ENCODE measurements at regions not wholly inside any gene's neighbourhood (a gene's known extent, or its start where the extent isn't known, plus 50 kb on each side); places are given as distances from the start of the nearest gene placed in this dataset.
"Not testable (repeated sequence)": the region's sequence is repeated elsewhere in the genome, so short reads cannot be mapped to it uniquely, and the experiment has no call there.

- no peak overlapping the region for H3K4me3 ChIP-seq (ENCODE audit: low read depth, low read length)
- no peaks in the 10 kb centered on the region for H3K9me3 ChIP-seq (ENCODE audit: control insufficient read depth in 2 of 2, low read length in 2 of 2)
- H3K4me1 Mint-ChIP-seq = no peaks in the 10 kb centered on the region
- ATAC-seq (ENCODE audit: low read depth in 2 of 2) = no peak
- DNase-seq = no peak
- H3K27me3 ChIP-seq (ENCODE audit: control insufficient read depth, insufficient read depth, low read length) = no peaks in the 10 kb centered on the region
- H3K27ac Mint-ChIP-seq = no peak overlapping the region
- H3K36me3 Mint-ChIP-seq = no peaks in the 10 kb centered on the region
- no peak overlapping the region for H3K4me3 Mint-ChIP-seq
- no peaks in the 10 kb centered on the region for H3K4me1 ChIP-seq (ENCODE audit: control insufficient read depth, insufficient read depth, low read length, poor library complexity, severe bottlenecking)
- no peak overlapping the region for H3K27ac ChIP-seq (ENCODE audit: insufficient read depth, low read length, poor library complexity, severe bottlenecking)
- no peaks in the 10 kb centered on the region for H3K27me3 Mint-ChIP-seq
- H3K36me3 ChIP-seq (ENCODE audit: control insufficient read depth, insufficient read depth, low read length) = no peaks in the 10 kb centered on the region
- peaks cover 0 to 4% (median 0%) of the 10 kb centered on the region in 7 donors for H3K9me3 Mint-ChIP-seq
Measured at GRCh38 chr16:5188318-5188988, 90.9 kb upstream of the EEF2KMT start.

DNA sequence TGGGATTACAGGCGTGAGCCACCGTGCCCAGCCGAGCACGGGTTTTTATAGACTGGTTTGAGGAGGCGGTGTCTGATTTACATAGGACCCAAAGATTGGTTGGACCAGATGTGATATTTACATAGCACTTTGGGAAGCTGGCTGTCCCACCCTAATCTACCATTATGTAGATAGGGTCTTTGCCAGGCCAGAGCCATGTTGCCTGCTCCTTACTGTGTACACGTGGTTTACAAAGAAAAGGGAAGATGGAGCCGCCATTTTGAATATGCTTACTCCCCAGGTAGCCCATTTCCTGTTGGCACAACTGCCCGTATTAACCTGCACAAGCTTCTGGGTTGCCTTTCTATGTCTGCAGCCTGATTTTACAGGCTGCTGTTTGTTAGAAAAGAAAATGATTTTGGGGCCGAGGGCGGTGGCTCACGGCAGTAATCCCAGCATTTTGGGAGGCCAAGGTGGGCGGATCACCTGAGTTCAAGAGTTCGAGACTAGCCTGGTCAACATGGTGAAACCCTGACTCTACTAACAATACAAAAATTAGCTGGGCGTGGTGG lies 89.9 kb upstream of the EEF2KMT start:
- H3K4me3 ChIP-seq (ENCODE audit: low read depth, low read length) = no peak overlapping the region
- no peak for DNase-seq
- H3K4me1 ChIP-seq (ENCODE audit: control insufficient read depth, insufficient read depth, low read length, poor library complexity, severe bottlenecking) = no peaks in the 10 kb centered on the region
- no peak for ATAC-seq (ENCODE audit: low read depth in 2 of 2)
- no peaks in the 10 kb centered on the region for H3K4me1 Mint-ChIP-seq
- no peaks in the 10 kb centered on the region for H3K27me3 Mint-ChIP-seq
- no peaks in the 10 kb centered on the region for H3K36me3 Mint-ChIP-seq
- no peak overlapping the region for H3K27ac ChIP-seq (ENCODE audit: insufficient read depth, low read length, poor library complexity, severe bottlenecking)
- H3K27ac Mint-ChIP-seq = no peak overlapping the region
- H3K36me3 ChIP-seq (ENCODE audit: control insufficient read depth, insufficient read depth, low read length) = no peaks in the 10 kb centered on the region
- no peaks in the 10 kb centered on the region for H3K27me3 ChIP-seq (ENCODE audit: control insufficient read depth, insufficient read depth, low read length)
- H3K9me3 ChIP-seq (ENCODE audit: control insufficient read depth in 2 of 2, low read length in 2 of 2) = no peaks in the 10 kb centered on the region
- H3K4me3 Mint-ChIP-seq = no peak overlapping the region
- peaks cover 0 to 4% (median 0%) of the 10 kb centered on the region in 7 donors for H3K9me3 Mint-ChIP-seq

GRCh38 chr16:5186381-5186903 lies 88.8 kb upstream of the EEF2KMT start:
- ATAC-seq (ENCODE audit: low read depth in 2 of 2) = no peak
- no peaks in the 10 kb centered on the region for H3K4me1 ChIP-seq (ENCODE audit: control insufficient read depth, insufficient read depth, low read length, poor library complexity, severe bottlenecking)
- no peak overlapping the region for H3K4me3 ChIP-seq (ENCODE audit: low read depth, low read length)
- Mint-ChIP-seq H3K36me3 (no peaks in the 10 kb centered on the region), H3K4me3 (no peak overlapping the region), H3K27ac (no peak overlapping the region), H3K27me3 (no peaks in the 10 kb centered on the region), H3K4me1 (no peaks in the 10 kb centered on the region), H3K9me3 (peaks cover 0 to 5% (median 0%) of the 10 kb centered on the region in 7 donors)
- H3K36me3 ChIP-seq (ENCODE audit: control insufficient read depth, insufficient read depth, low read length) = no peaks in the 10 kb centered on the region
- DNase-seq = no peak
- H3K27me3 ChIP-seq (ENCODE audit: control insufficient read depth, insufficient read depth, low read length) = no peaks in the 10 kb centered on the region
- H3K9me3 ChIP-seq (ENCODE audit: control insufficient read depth in 2 of 2, low read length in 2 of 2) = no peaks in the 10 kb centered on the region
- no peak overlapping the region for H3K27ac ChIP-seq (ENCODE audit: insufficient read depth, low read length, poor library complexity, severe bottlenecking)

- no peak overlapping the region for H3K27ac Mint-ChIP-seq
- H3K9me3 Mint-ChIP-seq = peaks cover 0 to 35% (median 12%) of the 10 kb centered on the region in 7 donors
- peaks cover 0 to 17% of the 10 kb centered on the region in 2 experiments for H3K9me3 ChIP-seq (ENCODE audit: control insufficient read depth in 2 of 2, low read length in 2 of 2)
- no peaks in the 10 kb centered on the region for H3K36me3 Mint-ChIP-seq
- H3K27me3 Mint-ChIP-seq = peaks cover 4% of the 10 kb centered on the region
- no peaks in the 10 kb centered on the region for H3K4me1 Mint-ChIP-seq
- H3K27ac ChIP-seq (ENCODE audit: insufficient read depth, low read length, poor library complexity, severe bottlenecking) = no peak overlapping the region
- no peaks in the 10 kb centered on the region for H3K4me1 ChIP-seq (ENCODE audit: control insufficient read depth, insufficient read depth, low read length, poor library complexity, severe bottlenecking)
- ATAC-seq (ENCODE audit: low read depth in 2 of 2) (no peak), DNase-seq (no peak)
- H3K36me3 ChIP-seq (ENCODE audit: control insufficient read depth, insufficient read depth, low read length) = no peaks in the 10 kb centered on the region
- H3K4me3 ChIP-seq (ENCODE audit: low read depth, low read length) = no peak overlapping the region
- no peak overlapping the region for H3K4me3 Mint-ChIP-seq
- H3K27me3 ChIP-seq (ENCODE audit: control insufficient read depth, insufficient read depth, low read length) = no peaks in the 10 kb centered on the region
Measured at GRCh38 chr16:5176505-5176904, 78.9 kb upstream of the EEF2KMT start.

DNA sequence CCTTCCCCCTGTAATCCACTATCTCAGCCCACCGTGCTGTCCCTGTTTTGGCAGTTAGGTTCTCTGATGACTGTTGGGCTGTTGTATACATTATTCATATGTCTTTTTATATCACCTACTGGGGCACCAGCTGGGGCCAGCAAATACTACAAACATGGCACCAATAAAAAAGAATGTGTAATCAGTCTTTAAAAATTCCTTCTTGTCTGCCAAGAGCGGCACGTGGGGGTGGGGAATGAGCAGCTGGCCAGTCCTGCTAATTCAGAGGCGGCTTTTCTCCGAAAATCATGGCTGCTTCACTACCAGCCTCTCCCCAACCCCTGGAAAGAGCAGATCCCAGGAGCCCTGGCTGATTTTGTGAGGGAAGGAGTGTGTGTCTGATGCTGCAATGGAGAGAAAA lies 77.7 kb upstream of the EEF2KMT start:
- Histone ChIP-seq H3K27me3 (ENCODE audit: control insufficient read depth, insufficient read depth, low read length) (no peaks in the 10 kb centered on the region), H3K4me3 (ENCODE audit: low read depth, low read length) (no peak overlapping the region), H3K9me3 (ENCODE audit: control insufficient read depth in 2 of 2, low read length in 2 of 2) (peaks cover 0 to 17% of the 10 kb centered on the region in 2 experiments), H3K27ac (ENCODE audit: insufficient read depth, low read length, poor library complexity, severe bottlenecking) (no peak overlapping the region), H3K36me3 (ENCODE audit: control insufficient read depth, insufficient read depth, low read length) (no peaks in the 10 kb centered on the region), H3K4me1 (ENCODE audit: control insufficient read depth, insufficient read depth, low read length, poor library complexity, severe bottlenecking) (no peaks in the 10 kb centered on the region)
- no peak for DNase-seq
- H3K27me3 Mint-ChIP-seq = peaks cover 4% of the 10 kb centered on the region
- H3K36me3 Mint-ChIP-seq = no peaks in the 10 kb centered on the region
- no peak overlapping the region for H3K27ac Mint-ChIP-seq
- H3K4me3 Mint-ChIP-seq = no peak overlapping the region
- H3K4me1 Mint-ChIP-seq = no peaks in the 10 kb centered on the region
- ATAC-seq (ENCODE audit: low read depth in 2 of 2) = no peak
- peaks cover 0 to 35% (median 12%) of the 10 kb centered on the region in 7 donors for H3K9me3 Mint-ChIP-seq

- Mint-ChIP-seq H3K9me3 (peaks cover 0 to 6% (median 0%) of the 10 kb centered on the region in 7 donors), H3K36me3 (no peaks in the 10 kb centered on the region), H3K4me3 (no peak overlapping the region), H3K27ac (no peak overlapping the region), H3K27me3 (peaks cover 14% of the 10 kb centered on the region), H3K4me1 (no peaks in the 10 kb centered on the region)
- ATAC-seq (ENCODE audit: low read depth in 2 of 2) = no peak
- no peak overlapping the region for H3K4me3 ChIP-seq (ENCODE audit: low read depth, low read length)
- H3K27me3 ChIP-seq (ENCODE audit: control insufficient read depth, insufficient read depth, low read length) = no peaks in the 10 kb centered on the region
- no peaks in the 10 kb centered on the region for H3K4me1 ChIP-seq (ENCODE audit: control insufficient read depth, insufficient read depth, low read length, poor library complexity, severe bottlenecking)
- DNase-seq = no peak
- H3K9me3 ChIP-seq (ENCODE audit: control insufficient read depth in 2 of 2, low read length in 2 of 2) = no peaks in the 10 kb centered on the region
- H3K27ac ChIP-seq (ENCODE audit: insufficient read depth, low read length, poor library complexity, severe bottlenecking) = no peak overlapping the region
- no peaks in the 10 kb centered on the region for H3K36me3 ChIP-seq (ENCODE audit: control insufficient read depth, insufficient read depth, low read length)
Measured at GRCh38 chr16:5166486-5166885, 68.9 kb upstream of the EEF2KMT start.

GRCh38 chr16:5165429-5165828 lies 67.8 kb upstream of the EEF2KMT start:
- H3K4me3 Mint-ChIP-seq; H3K9me3 Mint-ChIP-seq; H3K9me3 ChIP-seq (ENCODE audit: control insufficient read depth in 2 of 2, low read length in 2 of 2); H3K4me1 Mint-ChIP-seq; ATAC-seq (ENCODE audit: low read depth in 2 of 2); H3K27me3 ChIP-seq (ENCODE audit: control insufficient read depth, insufficient read depth, low read length); H3K4me1 ChIP-seq (ENCODE audit: control insufficient read depth, insufficient read depth, low read length, poor library complexity, severe bottlenecking); H3K36me3 Mint-ChIP-seq; H3K27ac Mint-ChIP-seq; H3K4me3 ChIP-seq (ENCODE audit: low read depth, low read length); H3K36me3 ChIP-seq (ENCODE audit: control insufficient read depth, insufficient read depth, low read length); H3K27ac ChIP-seq (ENCODE audit: insufficient read depth, low read length, poor library complexity, severe bottlenecking); DNase-seq: not testable (repeated sequence)
- peaks cover 19% of the 10 kb centered on the region for H3K27me3 Mint-ChIP-seq

GRCh38 chr16:5162801-5163200 lies 65.2 kb upstream of the EEF2KMT start:
- H3K27ac ChIP-seq (ENCODE audit: insufficient read depth, low read length, poor library complexity, severe bottlenecking); H3K4me3 Mint-ChIP-seq; H3K36me3 ChIP-seq (ENCODE audit: control insufficient read depth, insufficient read depth, low read length); H3K9me3 ChIP-seq (ENCODE audit: control insufficient read depth in 2 of 2, low read length in 2 of 2); ATAC-seq (ENCODE audit: low read depth in 2 of 2); H3K9me3 Mint-ChIP-seq; H3K4me1 Mint-ChIP-seq; H3K36me3 Mint-ChIP-seq; DNase-seq; H3K4me1 ChIP-seq (ENCODE audit: control insufficient read depth, insufficient read depth, low read length, poor library complexity, severe bottlenecking); H3K27ac Mint-ChIP-seq; H3K4me3 ChIP-seq (ENCODE audit: low read depth, low read length); H3K27me3 ChIP-seq (ENCODE audit: control insufficient read depth, insufficient read depth, low read length): not testable (repeated sequence)
- peaks cover 22% of the 10 kb centered on the region for H3K27me3 Mint-ChIP-seq
